ENCODE measurements at regions not wholly inside any gene's neighbourhood (a gene's known extent, or its start where the extent isn't known, plus 50 kb on each side); places are given as distances from the start of the nearest gene placed in this dataset.

- TF ChIP-seq POLR2A (IDR thresholded peaks at IDR 0.05) (no peak), CTCF (IDR thresholded peaks at IDR 0.05) (no peak)
These were observed 108.3 kb upstream of the ZNF536 start for GRCh38 chr19:30263830-30264381.
